ENCODE measurements at regions not wholly inside any gene's neighbourhood (a gene's known extent, or its start where the extent isn't known, plus 50 kb on each side); places are given as distances from the start of the nearest gene placed in this dataset.

DNA sequence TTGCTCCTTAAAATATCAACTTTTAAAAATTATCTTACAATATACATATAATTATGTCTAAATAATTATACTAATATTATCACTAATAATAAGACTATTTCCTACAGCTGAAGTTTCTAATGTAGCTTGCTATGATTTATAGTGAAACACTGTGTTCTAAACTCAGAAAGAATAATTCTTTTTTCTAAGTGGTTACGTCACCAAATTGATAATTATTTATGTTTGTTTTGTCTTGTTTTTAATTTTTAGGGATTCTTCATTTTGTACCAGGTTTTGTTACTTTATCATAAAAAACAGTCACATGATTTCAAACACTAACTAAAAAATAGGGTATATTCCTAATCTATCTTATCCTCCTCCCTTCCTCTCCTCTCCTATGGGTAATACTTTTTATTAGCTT lies 662.1 kb downstream of the FRK start:
- TF ChIP-seq, protein P1, sequence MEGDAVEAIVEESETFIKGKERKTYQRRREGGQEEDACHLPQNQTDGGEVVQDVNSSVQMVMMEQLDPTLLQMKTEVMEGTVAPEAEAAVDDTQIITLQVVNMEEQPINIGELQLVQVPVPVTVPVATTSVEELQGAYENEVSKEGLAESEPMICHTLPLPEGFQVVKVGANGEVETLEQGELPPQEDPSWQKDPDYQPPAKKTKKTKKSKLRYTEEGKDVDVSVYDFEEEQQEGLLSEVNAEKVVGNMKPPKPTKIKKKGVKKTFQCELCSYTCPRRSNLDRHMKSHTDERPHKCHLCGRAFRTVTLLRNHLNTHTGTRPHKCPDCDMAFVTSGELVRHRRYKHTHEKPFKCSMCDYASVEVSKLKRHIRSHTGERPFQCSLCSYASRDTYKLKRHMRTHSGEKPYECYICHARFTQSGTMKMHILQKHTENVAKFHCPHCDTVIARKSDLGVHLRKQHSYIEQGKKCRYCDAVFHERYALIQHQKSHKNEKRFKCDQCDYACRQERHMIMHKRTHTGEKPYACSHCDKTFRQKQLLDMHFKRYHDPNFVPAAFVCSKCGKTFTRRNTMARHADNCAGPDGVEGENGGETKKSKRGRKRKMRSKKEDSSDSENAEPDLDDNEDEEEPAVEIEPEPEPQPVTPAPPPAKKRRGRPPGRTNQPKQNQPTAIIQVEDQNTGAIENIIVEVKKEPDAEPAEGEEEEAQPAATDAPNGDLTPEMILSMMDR (IDR thresholded peaks at IDR 0.05): no peak
- TF ChIP-seq POLR2A (IDR thresholded peaks at IDR 0.05; ENCODE audit: low read length): no peak
- TF ChIP-seq RAD21 (conservative IDR thresholded peaks at IDR 0.05 in 1 of 2, IDR thresholded peaks at IDR 0.05 in 1 of 2): no peak
- TF ChIP-seq JUN (IDR thresholded peaks at IDR 0.05): no peak
- TF ChIP-seq RNF2 (IDR thresholded peaks at IDR 0.05; ENCODE audit: borderline replicate concordance, low read depth): no peak
- TF ChIP-seq, protein P2, sequence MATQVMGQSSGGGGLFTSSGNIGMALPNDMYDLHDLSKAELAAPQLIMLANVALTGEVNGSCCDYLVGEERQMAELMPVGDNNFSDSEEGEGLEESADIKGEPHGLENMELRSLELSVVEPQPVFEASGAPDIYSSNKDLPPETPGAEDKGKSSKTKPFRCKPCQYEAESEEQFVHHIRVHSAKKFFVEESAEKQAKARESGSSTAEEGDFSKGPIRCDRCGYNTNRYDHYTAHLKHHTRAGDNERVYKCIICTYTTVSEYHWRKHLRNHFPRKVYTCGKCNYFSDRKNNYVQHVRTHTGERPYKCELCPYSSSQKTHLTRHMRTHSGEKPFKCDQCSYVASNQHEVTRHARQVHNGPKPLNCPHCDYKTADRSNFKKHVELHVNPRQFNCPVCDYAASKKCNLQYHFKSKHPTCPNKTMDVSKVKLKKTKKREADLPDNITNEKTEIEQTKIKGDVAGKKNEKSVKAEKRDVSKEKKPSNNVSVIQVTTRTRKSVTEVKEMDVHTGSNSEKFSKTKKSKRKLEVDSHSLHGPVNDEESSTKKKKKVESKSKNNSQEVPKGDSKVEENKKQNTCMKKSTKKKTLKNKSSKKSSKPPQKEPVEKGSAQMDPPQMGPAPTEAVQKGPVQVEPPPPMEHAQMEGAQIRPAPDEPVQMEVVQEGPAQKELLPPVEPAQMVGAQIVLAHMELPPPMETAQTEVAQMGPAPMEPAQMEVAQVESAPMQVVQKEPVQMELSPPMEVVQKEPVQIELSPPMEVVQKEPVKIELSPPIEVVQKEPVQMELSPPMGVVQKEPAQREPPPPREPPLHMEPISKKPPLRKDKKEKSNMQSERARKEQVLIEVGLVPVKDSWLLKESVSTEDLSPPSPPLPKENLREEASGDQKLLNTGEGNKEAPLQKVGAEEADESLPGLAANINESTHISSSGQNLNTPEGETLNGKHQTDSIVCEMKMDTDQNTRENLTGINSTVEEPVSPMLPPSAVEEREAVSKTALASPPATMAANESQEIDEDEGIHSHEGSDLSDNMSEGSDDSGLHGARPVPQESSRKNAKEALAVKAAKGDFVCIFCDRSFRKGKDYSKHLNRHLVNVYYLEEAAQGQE (IDR thresholded peaks at IDR 0.05): no peak
